Fibroblast of mammary gland (primary cell): ENCODE measurements at regions not wholly inside any gene's neighbourhood (a gene's known extent, or its start where the extent isn't known, plus 50 kb on each side); places are given as distances from the start of the nearest gene placed in this dataset.
"Not testable (repeated sequence)": the region's sequence is repeated elsewhere in the genome, so short reads cannot be mapped to it uniquely, and the experiment has no call there.

ENCODE experiments used
- DNase-seq: peaks from one replicate; pipeline ENCODE4 v3.0.0-alpha.2; 2010; ENCODE audit warnings: low read depth
- H3K4me3 ChIP-seq: 2 replicates; pipeline ENCODE4 v1.5.1; 2011; ENCODE audit warnings: low read depth, mild to moderate bottlenecking, low read length, moderate library complexity; ENCODE audit not compliant: control insufficient read depth
- TF ChIP-seq, protein P1 (sequence below): conservative IDR thresholded peaks from 2 replicates; pipeline ENCODE4 v1.5.1; 2011; ENCODE audit warnings: low read depth, low read length, inconsistent platforms; ENCODE audit not compliant: control insufficient read depth, insufficient read depth

GRCh38 chr3:34159613-34160420, 361.4 kb downstream of the PDCD6IP start:
- no peak for DNase-seq
- H3K4me3 ChIP-seq, result no peak overlapping the region
- TF ChIP-seq, protein P1, sequence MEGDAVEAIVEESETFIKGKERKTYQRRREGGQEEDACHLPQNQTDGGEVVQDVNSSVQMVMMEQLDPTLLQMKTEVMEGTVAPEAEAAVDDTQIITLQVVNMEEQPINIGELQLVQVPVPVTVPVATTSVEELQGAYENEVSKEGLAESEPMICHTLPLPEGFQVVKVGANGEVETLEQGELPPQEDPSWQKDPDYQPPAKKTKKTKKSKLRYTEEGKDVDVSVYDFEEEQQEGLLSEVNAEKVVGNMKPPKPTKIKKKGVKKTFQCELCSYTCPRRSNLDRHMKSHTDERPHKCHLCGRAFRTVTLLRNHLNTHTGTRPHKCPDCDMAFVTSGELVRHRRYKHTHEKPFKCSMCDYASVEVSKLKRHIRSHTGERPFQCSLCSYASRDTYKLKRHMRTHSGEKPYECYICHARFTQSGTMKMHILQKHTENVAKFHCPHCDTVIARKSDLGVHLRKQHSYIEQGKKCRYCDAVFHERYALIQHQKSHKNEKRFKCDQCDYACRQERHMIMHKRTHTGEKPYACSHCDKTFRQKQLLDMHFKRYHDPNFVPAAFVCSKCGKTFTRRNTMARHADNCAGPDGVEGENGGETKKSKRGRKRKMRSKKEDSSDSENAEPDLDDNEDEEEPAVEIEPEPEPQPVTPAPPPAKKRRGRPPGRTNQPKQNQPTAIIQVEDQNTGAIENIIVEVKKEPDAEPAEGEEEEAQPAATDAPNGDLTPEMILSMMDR, result no peak

DNA sequence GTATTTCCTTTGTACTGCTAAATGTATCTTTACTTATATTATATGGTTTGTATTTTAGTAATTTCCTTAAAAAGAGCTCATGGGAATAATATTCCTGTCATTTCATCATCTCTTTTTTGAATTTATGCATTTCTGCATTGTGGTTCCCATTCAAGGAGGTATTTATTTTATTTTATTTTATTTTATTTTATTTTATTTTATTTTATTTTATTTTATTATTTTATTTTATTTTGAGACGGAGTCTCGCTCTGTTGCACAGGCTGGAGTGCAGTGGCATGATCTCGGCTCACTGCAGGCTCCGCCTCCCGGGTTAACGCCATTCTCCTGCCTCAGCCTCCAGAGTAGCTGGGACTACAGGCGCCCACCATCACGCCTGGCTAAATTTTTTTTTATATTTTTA, 371.2 kb downstream of the PDCD6IP start:
- H3K4me3 ChIP-seq, DNase-seq: not testable (repeated sequence)

GRCh38 chr3:34174740-34175139, 376.3 kb downstream of the PDCD6IP start:
- TF ChIP-seq, protein P1, result no peak
- DNase-seq, result no peak
- no peak overlapping the region for H3K4me3 ChIP-seq

DNA sequence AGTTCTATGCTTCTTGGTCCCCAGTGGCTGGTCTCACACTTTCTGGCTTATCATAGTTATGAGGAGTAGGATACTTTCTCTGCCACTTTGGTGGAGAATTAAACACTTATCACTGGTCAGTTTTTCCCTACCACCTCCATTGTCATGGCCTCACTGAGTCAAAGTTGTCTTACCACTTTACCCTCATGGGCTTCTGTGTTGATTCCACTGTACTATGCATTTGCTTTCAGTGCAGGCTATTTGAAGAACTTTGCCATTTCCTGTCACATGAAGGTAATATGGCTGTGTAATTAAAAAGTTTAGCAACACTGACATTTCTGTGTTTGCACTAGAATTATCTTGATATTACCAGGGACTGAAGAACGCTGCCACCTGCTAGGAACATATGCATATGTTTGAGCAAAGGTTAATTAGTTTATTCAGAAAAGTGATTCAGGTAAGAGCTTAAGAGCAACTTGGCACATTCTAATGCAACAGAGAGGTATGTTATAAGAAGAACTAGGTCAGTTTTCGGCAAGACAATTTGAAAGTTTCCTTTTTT, 377.3 kb downstream of the PDCD6IP start:
- DNase-seq, result no peak
- TF ChIP-seq, protein P1, result no peak
- H3K4me3 ChIP-seq, result no peak overlapping the region

DNA sequence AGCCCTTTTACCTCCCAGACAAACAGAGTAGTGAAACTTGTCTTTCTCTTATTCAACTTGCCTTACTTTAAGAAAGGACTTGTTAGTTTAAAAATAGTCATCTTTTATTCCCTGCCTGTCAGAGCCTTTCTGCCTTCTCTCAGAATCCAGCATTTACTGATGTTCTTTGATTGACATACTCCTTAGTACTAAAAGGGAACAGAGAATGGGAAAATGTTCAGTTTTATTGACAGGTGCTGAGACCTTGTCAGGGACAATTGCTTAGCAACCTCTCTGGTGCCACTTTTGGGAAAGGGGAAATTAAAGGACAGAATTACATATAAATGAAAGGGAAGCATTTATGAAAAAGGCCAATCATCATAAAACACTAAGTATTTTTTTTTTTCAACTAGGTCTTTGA, 378.3 kb downstream of the PDCD6IP start:
- no peak for DNase-seq
- TF ChIP-seq, protein P1, result no peak
- no peak overlapping the region for H3K4me3 ChIP-seq

DNA sequence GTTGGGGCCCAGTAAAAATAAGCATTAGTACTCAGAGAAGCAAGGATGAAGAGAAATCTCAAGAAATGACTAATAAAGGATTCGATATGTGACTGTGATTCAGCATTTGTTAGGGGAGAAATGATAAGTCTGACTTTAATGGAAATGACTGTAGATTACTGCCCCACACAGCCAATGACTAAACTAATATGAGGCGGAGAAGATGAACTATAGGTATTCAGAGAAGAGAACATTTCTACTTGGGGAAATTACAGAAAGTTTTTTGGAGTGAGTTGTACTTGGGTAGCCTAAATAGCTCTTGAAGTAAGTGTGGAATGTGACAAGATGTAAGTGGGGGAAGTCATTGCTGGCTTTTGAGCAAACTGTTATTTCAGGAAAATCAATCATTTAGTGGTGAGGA, 380.0 kb downstream of the PDCD6IP start:
- TF ChIP-seq, protein P1, result no peak
- H3K4me3 ChIP-seq, result no peak overlapping the region
- DNase-seq, result peak; percentile 2

DNA sequence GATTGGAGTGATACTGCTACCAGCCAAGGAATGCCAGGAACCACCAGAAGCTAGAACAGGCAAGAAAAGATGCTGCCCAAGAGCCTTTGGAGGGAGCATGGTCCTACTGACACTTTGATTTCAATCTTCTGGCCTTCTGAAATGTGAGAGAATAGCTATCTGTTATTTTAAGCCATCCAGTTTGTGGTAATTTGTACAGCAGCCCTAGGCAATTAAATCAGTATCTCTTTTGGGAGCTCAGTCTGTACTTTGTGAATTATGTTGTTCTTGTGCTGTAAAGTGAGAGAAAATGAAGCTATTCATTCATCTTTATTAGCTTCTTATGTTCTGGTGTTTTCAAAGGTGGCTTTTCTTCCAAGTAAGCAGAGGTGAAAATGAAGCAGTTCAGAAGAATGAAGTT, 381.3 kb downstream of the PDCD6IP start:
- no peak for DNase-seq
- TF ChIP-seq, protein P1, result no peak
- no peak overlapping the region for H3K4me3 ChIP-seq
